SK-N-SH treated with all-trans-retinoic acid at 6 μM for 48 hours (cell line): ENCODE measurements at regions not wholly inside any gene's neighbourhood (a gene's known extent, or its start where the extent isn't known, plus 50 kb on each side); places are given as distances from the start of the nearest gene placed in this dataset.

ENCODE experiments used
- ATAC-seq: fragments of 200-7000 bp; cut with Tn5 transposase; 3 replicates; pipeline ENCODE4 v1.9.1; 2020; ENCODE audit warnings: mild to moderate bottlenecking, moderate library complexity
- ARNTL ChIP-seq: fragments of 450-650 bp; formaldehyde crosslinking; IDR thresholded peaks from 2 replicates; pipeline ENCODE4 v1.5.0; 2020; ENCODE audit warnings: low read depth, mild to moderate bottlenecking, moderate library complexity, borderline replicate concordance
- BACH2 ChIP-seq: fragments of 250-450 bp; sonication (Bioruptor Pico); IDR thresholded peaks from 2 replicates; pipeline ENCODE4 v1.9.0; 2021; ENCODE audit warnings: mild to moderate bottlenecking, borderline replicate concordance
- CSDC2 ChIP-seq: fragments of 250-450 bp; sonication (Bioruptor Pico); IDR thresholded peaks from 2 replicates; pipeline ENCODE4 v1.5.0; 2020; ENCODE audit warnings: mild to moderate bottlenecking, moderate library complexity
- ESRRG ChIP-seq: fragments of 250-450 bp; sonication (Bioruptor Pico); IDR thresholded peaks from 2 replicates; pipeline ENCODE4 v1.6.1; 2021; ENCODE audit warnings: mild to moderate bottlenecking
- ISL1 ChIP-seq: fragments of 250-450 bp; sonication (Bioruptor Pico); IDR thresholded peaks from 2 replicates; pipeline ENCODE4 v2.1.2; 2022; ENCODE audit warnings: mild to moderate bottlenecking, moderate library complexity
- OSR1 ChIP-seq: fragments of 250-450 bp; sonication (Bioruptor Pico); IDR thresholded peaks from 2 replicates; pipeline ENCODE4 v1.8.0; 2022; ENCODE audit warnings: moderate library complexity, mild to moderate bottlenecking, inconsistent platforms
- POU6F1 ChIP-seq: fragments of 250-450 bp; sonication (Bioruptor Pico); IDR thresholded peaks from 2 replicates; pipeline ENCODE4 v1.8.0; 2021; ENCODE audit warnings: low read depth, mild to moderate bottlenecking, moderate library complexity, borderline replicate concordance
- PPARA ChIP-seq: fragments of 250-450 bp; sonication (Bioruptor Pico); IDR thresholded peaks from 2 replicates; pipeline ENCODE4 v1.5.0; 2020; ENCODE audit warnings: mild to moderate bottlenecking, borderline replicate concordance
- RARB ChIP-seq: fragments of 250-450 bp; sonication (Bioruptor Pico); IDR thresholded peaks from 2 replicates; pipeline ENCODE4 v1.8.0; 2021; ENCODE audit warnings: mild to moderate bottlenecking, moderate library complexity
- SNAI2 ChIP-seq: fragments of 250-450 bp; sonication (Bioruptor Pico); IDR thresholded peaks from 2 replicates; pipeline ENCODE4 v1.5.0; 2020; ENCODE audit warnings: mild to moderate bottlenecking, moderate library complexity
- TCF4 ChIP-seq: fragments of 250-450 bp; sonication (Bioruptor Pico); IDR thresholded peaks from 2 replicates; pipeline ENCODE4 v1.8.0; 2021; ENCODE audit warnings: mild to moderate bottlenecking, moderate library complexity, borderline replicate concordance
- TOX ChIP-seq: fragments of 250-450 bp; sonication (Bioruptor Pico); IDR thresholded peaks from 2 replicates; pipeline ENCODE4 v1.8.0; 2021; ENCODE audit warnings: mild to moderate bottlenecking, moderate library complexity, borderline replicate concordance
- ZC3H10 ChIP-seq: fragments of 250-450 bp; sonication (Bioruptor Pico); IDR thresholded peaks from 2 replicates; pipeline ENCODE4 v1.5.1; 2021; ENCODE audit warnings: mild to moderate bottlenecking, moderate library complexity
- ZFP3 ChIP-seq: fragments of 250-450 bp; sonication (Bioruptor Pico); IDR thresholded peaks from 2 replicates; pipeline ENCODE4 v1.5.0; 2020; ENCODE audit warnings: mild to moderate bottlenecking, moderate library complexity
- ZFP30 ChIP-seq: fragments of 450-650 bp; formaldehyde crosslinking; IDR thresholded peaks from 2 replicates; pipeline ENCODE4 v1.5.0; 2022; ENCODE audit warnings: mild to moderate bottlenecking, moderate library complexity
- ZNF565 ChIP-seq: fragments of 450-650 bp; formaldehyde crosslinking; conservative IDR thresholded peaks from 2 replicates; pipeline ENCODE4 v1.5.0; 2020; ENCODE audit warnings: low read depth, mild to moderate bottlenecking, moderate library complexity
- ZNF70 ChIP-seq: fragments of 450-650 bp; formaldehyde crosslinking; IDR thresholded peaks from 2 replicates; pipeline ENCODE4 v1.5.0; 2020; ENCODE audit warnings: mild to moderate bottlenecking, moderate library complexity
- ZNF8 ChIP-seq: fragments of 450-650 bp; formaldehyde crosslinking; IDR thresholded peaks from 2 replicates; pipeline ENCODE4 v1.5.0; 2020; ENCODE audit warnings: mild to moderate bottlenecking, moderate library complexity
- TF ChIP-seq, protein P1 (sequence below): fragments of 250-450 bp; sonication (Bioruptor Pico); IDR thresholded peaks from 2 replicates; pipeline ENCODE4 v1.5.0; 2020; ENCODE audit warnings: mild to moderate bottlenecking, moderate library complexity
- TF ChIP-seq, protein P2 (sequence below): fragments of 250-450 bp; sonication (Bioruptor Pico); IDR thresholded peaks from 2 replicates; pipeline ENCODE4 v1.5.1; 2021; ENCODE audit warnings: mild to moderate bottlenecking, moderate library complexity
- TF ChIP-seq, protein P3 (sequence below): fragments of 250-450 bp; sonication (Bioruptor Pico); IDR thresholded peaks from 2 replicates; pipeline ENCODE4 v1.5.1; 2020; ENCODE audit warnings: low read depth, mild to moderate bottlenecking, moderate library complexity

GRCh38 chr5:62795926-62796325, 217.3 kb downstream of the LRRC70 start:
- no peak for ATAC-seq
- TF ChIP-seq ZNF70 (CRISPR knock-in tag): no peak
- no peak for TF ChIP-seq SNAI2
- TF ChIP-seq ESRRG: no peak
- TF ChIP-seq ZC3H10: no peak
- TF ChIP-seq ZNF8 (CRISPR knock-in tag): no peak
- TF ChIP-seq POU6F1 (CRISPR knock-in tag): no peak
- TF ChIP-seq TOX (CRISPR knock-in tag): no peak
- no peak for TF ChIP-seq OSR1 (CRISPR knock-in tag)
- TF ChIP-seq ARNTL (CRISPR knock-in tag): no peak
- TF ChIP-seq, protein P1, sequence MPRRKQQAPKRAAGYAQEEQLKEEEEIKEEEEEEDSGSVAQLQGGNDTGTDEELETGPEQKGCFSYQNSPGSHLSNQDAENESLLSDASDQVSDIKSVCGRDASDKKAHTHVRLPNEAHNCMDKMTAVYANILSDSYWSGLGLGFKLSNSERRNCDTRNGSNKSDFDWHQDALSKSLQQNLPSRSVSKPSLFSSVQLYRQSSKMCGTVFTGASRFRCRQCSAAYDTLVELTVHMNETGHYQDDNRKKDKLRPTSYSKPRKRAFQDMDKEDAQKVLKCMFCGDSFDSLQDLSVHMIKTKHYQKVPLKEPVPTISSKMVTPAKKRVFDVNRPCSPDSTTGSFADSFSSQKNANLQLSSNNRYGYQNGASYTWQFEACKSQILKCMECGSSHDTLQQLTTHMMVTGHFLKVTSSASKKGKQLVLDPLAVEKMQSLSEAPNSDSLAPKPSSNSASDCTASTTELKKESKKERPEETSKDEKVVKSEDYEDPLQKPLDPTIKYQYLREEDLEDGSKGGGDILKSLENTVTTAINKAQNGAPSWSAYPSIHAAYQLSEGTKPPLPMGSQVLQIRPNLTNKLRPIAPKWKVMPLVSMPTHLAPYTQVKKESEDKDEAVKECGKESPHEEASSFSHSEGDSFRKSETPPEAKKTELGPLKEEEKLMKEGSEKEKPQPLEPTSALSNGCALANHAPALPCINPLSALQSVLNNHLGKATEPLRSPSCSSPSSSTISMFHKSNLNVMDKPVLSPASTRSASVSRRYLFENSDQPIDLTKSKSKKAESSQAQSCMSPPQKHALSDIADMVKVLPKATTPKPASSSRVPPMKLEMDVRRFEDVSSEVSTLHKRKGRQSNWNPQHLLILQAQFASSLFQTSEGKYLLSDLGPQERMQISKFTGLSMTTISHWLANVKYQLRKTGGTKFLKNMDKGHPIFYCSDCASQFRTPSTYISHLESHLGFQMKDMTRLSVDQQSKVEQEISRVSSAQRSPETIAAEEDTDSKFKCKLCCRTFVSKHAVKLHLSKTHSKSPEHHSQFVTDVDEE: no peak
- TF ChIP-seq, protein P2, sequence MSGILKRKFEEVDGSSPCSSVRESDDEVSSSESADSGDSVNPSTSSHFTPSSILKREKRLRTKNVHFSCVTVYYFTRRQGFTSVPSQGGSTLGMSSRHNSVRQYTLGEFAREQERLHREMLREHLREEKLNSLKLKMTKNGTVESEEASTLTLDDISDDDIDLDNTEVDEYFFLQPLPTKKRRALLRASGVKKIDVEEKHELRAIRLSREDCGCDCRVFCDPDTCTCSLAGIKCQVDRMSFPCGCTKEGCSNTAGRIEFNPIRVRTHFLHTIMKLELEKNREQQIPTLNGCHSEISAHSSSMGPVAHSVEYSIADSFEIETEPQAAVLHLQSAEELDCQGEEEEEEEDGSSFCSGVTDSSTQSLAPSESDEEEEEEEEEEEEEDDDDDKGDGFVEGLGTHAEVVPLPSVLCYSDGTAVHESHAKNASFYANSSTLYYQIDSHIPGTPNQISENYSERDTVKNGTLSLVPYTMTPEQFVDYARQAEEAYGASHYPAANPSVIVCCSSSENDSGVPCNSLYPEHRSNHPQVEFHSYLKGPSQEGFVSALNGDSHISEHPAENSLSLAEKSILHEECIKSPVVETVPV (CRISPR knock-in tag): no peak
- TF ChIP-seq, protein P3, sequence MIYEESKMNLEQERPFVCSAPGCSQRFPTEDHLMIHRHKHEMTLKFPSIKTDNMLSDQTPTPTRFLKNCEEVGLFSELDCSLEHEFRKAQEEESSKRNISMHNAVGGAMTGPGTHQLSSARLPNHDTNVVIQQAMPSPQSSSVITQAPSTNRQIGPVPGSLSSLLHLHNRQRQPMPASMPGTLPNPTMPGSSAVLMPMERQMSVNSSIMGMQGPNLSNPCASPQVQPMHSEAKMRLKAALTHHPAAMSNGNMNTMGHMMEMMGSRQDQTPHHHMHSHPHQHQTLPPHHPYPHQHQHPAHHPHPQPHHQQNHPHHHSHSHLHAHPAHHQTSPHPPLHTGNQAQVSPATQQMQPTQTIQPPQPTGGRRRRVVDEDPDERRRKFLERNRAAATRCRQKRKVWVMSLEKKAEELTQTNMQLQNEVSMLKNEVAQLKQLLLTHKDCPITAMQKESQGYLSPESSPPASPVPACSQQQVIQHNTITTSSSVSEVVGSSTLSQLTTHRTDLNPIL (CRISPR knock-in tag): no peak
- no peak for TF ChIP-seq BACH2 (CRISPR knock-in tag)
- no peak for TF ChIP-seq ZFP30
- no peak for TF ChIP-seq CSDC2
- no peak for TF ChIP-seq ISL1 (CRISPR knock-in tag)
- TF ChIP-seq PPARA: no peak
- TF ChIP-seq RARB: no peak

DNA sequence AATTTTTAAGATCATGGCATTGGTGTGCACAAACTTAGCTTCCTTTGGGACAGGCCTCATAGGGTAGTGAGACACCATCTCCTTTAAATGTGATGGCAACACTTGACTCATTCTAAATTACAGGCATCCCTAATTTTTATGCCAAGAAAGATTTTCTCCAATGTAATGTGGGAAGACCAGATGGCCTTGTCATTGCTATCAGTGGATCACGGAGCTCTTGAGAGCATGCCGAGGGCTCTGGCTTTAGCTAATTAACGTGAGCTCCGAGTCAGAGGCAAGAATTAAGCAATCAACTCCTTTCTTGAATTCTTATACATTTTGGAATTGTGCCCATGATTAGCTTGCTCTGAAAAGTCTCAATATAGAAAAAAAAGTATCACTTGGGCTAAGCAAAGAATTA, 215.8 kb downstream of the LRRC70 start:
- TF ChIP-seq OSR1 (CRISPR knock-in tag) (no peak), TCF4 (CRISPR knock-in tag) (no peak), ZC3H10 (no peak), POU6F1 (CRISPR knock-in tag) (no peak), ZFP3 (no peak), ESRRG (no peak), ZNF70 (CRISPR knock-in tag) (no peak), ISL1 (CRISPR knock-in tag) (no peak), ZFP30 (no peak), SNAI2 (no peak), ZNF8 (CRISPR knock-in tag) (no peak), RARB (no peak), ARNTL (CRISPR knock-in tag) (no peak), CSDC2 (no peak), ZNF565 (CRISPR knock-in tag) (no peak)
- TF ChIP-seq, protein P1: no peak
- TF ChIP-seq, protein P3 (CRISPR knock-in tag): no peak
- TF ChIP-seq, protein P2 (CRISPR knock-in tag): no peak
- no peak for ATAC-seq
